HS-5 (cell line): ENCODE measurements at regions not wholly inside any gene's neighbourhood (a gene's known extent, or its start where the extent isn't known, plus 50 kb on each side); places are given as distances from the start of the nearest gene placed in this dataset.

Experiments used
- DNase-seq: peaks from one replicate; pipeline ENCODE4 v3.0.0-alpha.2; 2012; ENCODE audit warnings: low read depth

DNA sequence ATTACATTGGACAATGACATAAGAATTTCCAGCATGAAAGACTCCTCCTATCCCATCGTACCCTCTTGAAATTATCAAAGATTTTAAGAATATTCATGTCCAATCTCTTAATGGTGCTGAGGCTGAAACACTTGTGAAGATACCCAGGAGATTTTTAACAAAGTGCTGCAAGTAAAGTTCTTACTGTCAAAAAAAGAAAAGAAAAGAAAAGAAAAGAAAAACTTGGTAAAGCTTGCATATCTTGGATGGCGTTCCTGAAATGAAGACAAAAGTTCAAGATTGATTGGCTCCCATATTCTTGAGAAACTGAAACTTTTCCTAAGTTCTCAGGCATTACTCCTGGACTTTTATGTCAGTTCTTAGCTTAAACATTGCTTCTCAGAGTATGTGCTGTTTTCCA is 1010.5 kb upstream of the PIK3C3 start:
- DNase-seq, result no peak

DNA sequence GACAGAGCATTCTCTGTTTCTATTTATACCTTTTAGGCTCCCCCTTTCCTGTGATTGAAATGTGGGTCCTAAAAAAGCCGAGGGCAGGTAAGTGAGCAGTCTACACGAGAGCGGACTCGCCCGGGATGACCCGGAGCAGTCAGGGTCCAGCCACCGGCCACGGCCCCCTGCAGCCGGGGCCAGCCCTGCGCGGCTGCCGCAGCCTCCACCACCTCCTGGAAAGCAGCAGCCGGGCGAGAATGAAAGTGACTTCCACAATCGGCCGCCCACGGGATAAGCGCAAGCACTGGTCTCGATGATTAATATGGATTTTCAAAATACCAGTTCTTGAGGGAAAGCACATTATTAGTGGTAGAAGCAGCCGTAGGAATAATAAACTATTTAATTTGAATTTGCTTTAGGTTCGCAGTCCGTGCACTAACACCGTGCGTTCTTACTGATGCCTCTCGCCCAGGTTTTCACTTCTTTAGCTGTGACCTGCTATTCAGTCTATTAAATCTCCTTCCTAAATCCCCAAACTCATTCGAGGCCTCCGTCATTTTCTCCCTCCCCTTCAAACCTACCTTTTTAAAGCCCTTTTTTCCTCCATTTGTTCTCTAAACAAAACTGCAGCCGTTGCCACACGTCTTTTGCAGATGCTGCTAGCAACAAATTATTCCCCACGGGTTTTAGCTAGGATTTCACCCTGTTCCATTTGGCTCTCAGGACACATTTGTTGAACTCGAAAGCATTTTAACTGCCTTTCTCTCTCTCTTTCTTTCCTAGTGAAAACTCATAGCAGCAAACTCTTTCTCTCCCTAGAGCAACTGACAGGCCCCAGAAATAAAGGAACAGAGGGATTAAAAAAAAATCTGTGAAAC is 1015.1 kb upstream of the PIK3C3 start:
- no peak for DNase-seq

GRCh38 chr18:40938615-40939014 is 1016.4 kb upstream of the PIK3C3 start:
- DNase-seq, result no peak

- no peak for DNase-seq
Observed at GRCh38 chr18:40937386-40937785, 1017.6 kb upstream of the PIK3C3 start.

DNA sequence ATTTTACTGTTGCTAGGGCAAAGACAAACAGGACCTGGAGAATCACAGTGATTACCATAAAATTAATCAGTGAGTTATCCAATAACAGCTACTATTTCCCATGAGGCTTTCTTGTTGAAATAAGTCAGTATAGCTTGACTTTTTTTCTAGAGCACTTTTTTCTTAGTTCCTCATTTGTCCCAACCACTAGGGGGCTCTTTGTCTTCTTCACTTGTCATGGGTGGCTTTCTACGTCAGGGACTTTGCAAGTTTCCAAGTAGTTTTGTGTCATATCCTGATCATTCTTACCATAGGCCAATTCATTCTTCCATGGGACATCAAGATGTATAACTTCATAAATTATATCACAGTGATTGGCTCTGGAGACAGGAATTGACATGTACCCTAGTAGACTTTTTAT is 1019.6 kb upstream of the PIK3C3 start:
- DNase-seq, result no peak

DNA sequence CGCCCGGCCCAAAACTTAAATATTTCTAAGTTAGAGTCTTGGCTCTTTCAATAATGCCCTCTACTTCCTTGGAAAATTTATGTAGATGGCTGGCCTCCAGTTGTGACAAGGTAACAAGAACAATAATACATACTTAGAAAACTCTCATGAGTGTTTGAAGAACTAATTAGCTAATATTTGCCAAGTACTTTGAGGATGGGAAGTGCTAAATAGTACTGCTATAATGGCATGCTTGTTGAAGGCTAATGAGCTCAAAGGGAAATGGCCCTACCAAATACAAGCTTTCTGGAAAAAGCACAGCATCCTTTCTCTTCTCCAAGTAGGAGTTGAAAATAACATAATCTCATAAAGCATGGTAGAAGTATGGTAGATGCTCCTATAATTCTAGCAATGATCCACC is 1022.2 kb upstream of the PIK3C3 start:
- DNase-seq, result no peak

DNA sequence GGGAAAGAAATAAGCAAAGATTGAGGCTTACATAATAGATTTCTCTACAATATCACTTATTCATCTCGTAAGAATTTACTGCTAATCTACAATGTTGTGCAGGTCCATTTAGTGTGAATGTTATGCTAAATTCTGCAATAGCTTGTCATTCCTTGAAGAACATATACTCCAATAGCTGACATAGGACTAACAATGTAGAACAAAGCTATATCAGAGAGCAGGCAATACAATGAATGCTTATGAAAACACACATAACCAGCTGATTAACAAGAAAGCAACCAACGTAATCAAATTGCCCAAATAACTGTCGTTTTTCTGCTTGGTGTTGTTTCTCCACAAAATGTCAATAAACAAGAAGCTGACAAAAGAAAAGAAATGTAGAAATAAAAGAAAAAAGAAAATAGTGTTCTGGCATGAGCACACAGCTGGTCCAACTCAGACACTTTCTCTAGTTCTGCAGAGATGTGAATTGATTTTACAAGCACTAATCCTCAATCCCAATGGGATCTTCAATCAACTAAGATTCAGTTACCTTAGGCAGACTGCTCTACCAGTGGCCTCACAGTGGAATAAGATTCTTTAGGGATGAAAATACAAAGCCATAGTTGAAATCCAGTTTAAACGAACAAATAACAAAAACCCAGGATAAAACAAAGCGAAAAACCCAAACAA is 1024.7 kb upstream of the PIK3C3 start:
- no peak for DNase-seq

- no peak for DNase-seq
Observed at GRCh38 chr18:40929399-40929798, 1025.6 kb upstream of the PIK3C3 start.

DNA sequence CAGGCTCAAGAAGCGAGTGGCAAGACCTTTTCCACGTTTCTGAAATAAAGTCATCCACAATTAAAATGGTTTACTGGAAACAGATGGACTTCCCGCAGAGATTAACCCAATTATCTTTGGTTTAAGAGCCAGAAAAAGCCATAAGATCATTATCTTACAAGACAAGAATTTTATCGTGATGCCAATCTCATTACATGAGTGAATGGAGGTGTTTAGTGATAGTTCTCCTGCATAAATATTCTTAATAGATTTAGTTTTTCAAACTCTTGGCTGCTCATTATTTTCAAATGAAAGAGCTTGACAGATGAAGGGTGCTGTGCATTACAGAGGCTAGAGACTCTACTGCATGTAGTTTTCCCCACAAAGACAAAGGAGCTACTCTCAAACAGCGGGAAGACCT is 1028.4 kb upstream of the PIK3C3 start:
- no peak for DNase-seq

DNA sequence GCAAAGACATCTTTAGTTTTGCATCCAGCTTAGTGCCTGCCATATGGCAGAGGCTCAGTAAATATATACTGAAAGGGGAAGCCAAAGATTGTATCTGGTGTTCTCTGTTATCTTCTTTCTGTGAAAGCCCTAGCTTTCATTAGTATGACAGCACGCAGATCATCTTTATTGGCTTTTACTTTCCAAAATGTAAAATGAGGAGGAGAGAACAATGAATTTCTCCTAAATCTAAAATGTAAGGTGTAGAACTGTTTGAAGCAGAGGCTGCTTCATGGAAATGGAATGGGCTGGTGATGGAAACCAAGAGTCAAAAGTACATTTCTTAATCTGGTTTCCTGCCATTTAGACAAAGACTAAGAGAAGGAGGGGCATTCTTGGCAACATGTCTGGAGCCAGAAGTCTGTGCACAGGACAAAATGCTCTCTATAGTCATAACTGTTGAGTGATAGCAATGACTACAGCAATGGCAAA is 1029.9 kb upstream of the PIK3C3 start:
- no peak for DNase-seq

GRCh38 chr18:40921845-40922629 is 1033.0 kb upstream of the PIK3C3 start:
- no peak for DNase-seq

GRCh38 chr18:40917056-40917455 is 1038.0 kb upstream of the PIK3C3 start:
- peak; percentile 8 for DNase-seq

DNA sequence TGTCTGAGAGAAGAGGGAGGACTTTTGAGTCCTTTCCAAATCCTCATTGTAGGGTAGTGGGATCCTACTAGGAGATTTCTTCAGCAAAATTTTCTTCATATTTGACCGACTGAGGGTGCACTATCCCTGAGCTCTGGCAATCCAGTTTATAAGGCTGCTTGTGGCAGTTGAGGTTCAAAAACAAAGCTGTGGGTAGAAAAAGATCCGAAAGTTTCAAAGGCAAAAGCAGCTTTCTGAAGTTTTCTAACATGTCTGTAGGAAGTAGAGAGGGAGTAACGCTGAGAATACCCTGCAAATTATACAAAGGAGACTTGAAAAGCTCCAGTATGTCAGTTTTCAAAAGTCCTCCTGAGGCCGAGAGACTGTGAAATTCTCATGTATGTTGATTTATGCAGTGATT is 1039.3 kb upstream of the PIK3C3 start:
- no peak for DNase-seq

DNA sequence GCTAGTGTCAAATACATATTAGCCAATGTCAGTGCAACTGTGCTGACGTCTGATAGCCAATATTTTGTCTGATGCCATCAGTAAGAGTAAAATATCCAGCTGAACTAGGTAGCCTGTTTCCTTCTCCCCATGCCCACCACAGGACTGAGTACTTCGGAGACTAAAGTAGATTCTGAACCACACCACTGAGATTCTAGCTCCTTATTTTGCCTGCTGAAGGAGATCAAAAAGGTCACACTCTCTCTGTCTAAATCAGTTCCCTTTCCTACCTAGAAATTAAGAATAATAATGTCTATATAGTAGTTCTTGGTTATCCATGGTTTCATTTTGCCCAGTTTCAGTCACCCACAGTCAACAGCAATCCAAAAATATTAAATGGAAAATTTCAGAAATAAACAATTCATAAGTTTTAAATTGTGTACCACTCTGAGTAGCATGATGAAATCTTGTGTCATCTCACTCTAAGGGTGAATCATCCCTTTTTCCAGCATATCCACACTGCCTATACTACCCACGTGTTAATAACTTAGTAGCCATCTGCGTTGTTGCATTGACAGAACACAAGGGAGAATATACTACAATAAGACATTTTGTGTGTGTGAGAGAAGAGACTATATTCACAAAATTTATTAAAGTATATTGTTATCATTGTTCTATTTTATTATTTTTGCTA is 1043.3 kb upstream of the PIK3C3 start:
- peak; percentile 9 for DNase-seq

GRCh38 chr18:40911041-40911440 is 1044.0 kb upstream of the PIK3C3 start:
- no peak for DNase-seq

DNA sequence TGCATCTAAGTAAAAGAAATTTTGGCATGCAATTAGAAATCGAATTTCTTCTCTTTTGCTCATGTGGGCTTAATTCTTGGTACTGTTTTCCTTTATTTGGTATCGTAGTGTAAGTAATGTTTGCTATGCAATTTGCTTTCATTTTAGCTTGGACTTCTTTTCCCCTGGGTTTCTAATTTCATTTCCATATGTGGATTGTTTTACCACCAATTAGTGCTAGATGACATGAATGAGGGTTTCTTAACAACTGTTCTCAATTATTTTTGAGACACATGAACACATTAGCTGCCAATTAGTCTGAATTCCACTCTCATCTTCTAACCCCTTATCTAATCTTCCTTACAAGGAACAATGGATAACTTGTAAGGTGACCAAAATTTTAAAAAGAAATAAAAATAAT is 1047.2 kb upstream of the PIK3C3 start:
- DNase-seq, result no peak

- no peak for DNase-seq
Observed at GRCh38 chr18:40904295-40904694, 1050.7 kb upstream of the PIK3C3 start.

DNA sequence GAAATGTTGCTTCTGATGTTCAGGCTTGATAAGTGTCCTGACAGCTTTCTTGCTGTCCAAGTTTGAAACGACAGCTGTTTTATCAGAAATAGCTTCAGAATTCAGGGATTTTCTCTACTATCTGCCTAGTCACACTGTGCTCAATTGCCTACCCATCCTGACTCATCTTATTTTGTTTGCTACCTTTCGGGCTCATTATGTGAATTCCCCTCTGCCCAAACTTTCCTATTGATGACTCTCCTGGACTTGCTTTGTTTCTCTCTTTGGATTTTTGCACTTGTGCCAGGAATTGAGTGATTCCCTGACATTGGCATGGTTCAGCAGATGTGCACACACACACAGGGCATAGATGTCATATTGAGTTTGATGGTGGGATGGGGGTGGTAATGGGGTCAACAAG is 1052.6 kb upstream of the PIK3C3 start:
- no peak for DNase-seq

DNA sequence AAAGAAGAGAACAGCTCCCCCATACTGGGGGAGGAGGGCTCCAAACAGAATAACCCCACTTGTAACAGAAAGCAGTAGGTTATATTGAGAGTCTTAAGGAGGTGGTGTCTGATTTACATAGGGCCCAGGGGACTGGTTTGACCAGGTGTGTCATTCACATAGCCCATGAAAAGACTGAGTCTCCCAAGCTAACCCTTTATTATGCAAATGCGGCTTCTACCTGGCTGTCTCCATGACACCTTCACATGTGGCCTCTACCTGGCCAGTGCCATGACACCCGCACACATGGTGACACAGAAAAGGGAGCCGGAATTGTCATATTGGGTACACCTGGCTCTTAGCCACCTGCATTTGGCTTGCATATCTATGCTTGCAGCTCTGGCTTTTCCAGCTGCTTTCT is 1057.2 kb upstream of the PIK3C3 start:
- DNase-seq, result no peak

DNA sequence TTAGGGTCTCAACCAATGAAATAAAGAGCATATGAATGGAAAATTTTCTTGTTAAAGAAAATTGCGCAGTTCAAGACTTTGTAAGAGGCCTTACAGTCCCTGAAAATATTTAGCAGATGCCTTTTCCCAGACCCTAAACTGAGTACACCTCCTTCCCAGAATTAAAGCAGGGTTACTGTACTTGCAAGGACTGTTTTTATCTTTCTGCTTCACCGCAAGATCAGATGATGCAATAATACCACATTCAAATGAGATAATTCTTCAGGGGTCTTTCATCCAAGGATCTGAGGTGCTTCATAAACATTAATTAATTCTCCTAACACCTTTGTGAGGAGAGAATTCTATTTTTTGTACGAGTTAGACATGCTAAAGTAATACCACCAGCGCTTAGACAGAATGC is 1071.8 kb upstream of the PIK3C3 start:
- no peak for DNase-seq

DNA sequence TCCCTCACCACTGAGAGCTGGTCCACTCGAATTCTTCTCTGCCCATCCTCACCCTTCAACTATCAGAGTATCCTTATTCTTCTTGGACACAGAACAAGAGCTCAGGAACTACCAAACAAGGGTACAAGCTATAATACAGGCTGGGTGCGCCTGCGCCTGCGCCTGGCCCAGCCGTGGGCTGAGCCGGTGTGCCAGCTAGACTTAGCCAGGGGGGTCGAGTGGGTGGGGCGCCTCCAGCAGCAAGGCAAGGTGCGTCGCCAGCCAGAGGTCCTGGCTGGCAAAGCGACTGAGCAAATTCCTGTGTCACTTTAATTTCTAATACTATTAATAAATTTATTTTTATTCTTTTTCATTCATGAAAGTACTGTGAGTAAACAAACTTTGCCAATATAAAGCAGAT is 1072.6 kb upstream of the PIK3C3 start:
- DNase-seq, result no peak

DNA sequence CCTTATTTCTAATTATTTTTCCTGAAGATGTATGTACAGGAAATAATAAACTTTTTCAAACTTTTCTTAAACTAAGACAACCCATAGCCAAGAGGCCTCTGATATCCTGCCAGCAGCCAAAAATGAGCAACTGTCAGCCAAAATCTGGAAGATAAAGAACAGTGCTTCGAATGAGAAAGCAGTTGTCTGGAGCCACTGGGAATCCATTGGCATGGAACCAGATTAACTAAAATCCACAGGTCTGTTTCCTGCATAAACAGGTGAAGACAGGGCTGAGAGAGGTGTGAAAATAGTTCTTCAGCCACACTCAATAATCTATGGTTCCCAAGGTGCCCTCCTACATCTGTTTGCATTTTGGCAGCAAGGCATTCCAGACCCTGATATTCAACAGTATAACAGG is 1076.7 kb upstream of the PIK3C3 start:
- DNase-seq, result no peak
